ENCODE measurements at regions not wholly inside any gene's neighbourhood (a gene's known extent, or its start where the extent isn't known, plus 50 kb on each side); places are given as distances from the start of the nearest gene placed in this dataset.

- no peaks in the 10 kb centered on the region for H3K79me2 ChIP-seq (ENCODE audit: control insufficient read depth, insufficient read depth, low read length)
- intact Hi-C loops (cut with micrococcal nuclease; ENCODE audit: unreplicated experiment) = no loop called here
- ATAC-seq = no peak
Measured at GRCh38 chr4:136935871-136936270, 596.4 kb downstream of the PCDH18 start.

More at GRCh38 chr4:136935871-136936270, 596.4 kb downstream of the PCDH18 start:
- Histone ChIP-seq H3K27ac (ENCODE audit: control insufficient read depth, insufficient read depth) (no peak overlapping the region), H3K27me3 (replicated peaks in 1 of 2; ENCODE audit: control insufficient read depth in 2 of 2, insufficient read depth in 2 of 2, low read length in 1 of 2) (no peaks in the 10 kb centered on the region), H2AFZ (ENCODE audit: control insufficient read depth, low read depth, low read length) (no peak overlapping the region), H3K4me1 (ENCODE audit: control insufficient read depth, insufficient read depth, low read length) (no peaks in the 10 kb centered on the region), H3K9ac (ENCODE audit: control insufficient read depth, insufficient read depth, low read length) (no peak overlapping the region), H3K9me3 (replicated peaks; ENCODE audit: control insufficient read depth, insufficient read depth, low read length) (no peaks in the 10 kb centered on the region), H3K4me2 (ENCODE audit: control insufficient read depth, insufficient read depth) (no peak overlapping the region), H4K20me1 (ENCODE audit: control insufficient read depth, insufficient read depth) (no peaks in the 10 kb centered on the region), H3K36me3 (ENCODE audit: control insufficient read depth in 2 of 2, insufficient read depth in 2 of 2, low read length in 1 of 2) (no peaks in the 10 kb centered on the region), H3K4me3 (no peak overlapping the region)
- WGBS (ENCODE audit: insufficient coverage, insufficient replicate concordance, low lambda C conversion rate, missing lambda C conversion rate) = 2% methylated on average over 3 of the region's 3 CpGs
- DNase-seq (ENCODE audit: low read depth, low spot score) (no peak), FAIRE-seq (no peak)
- in situ Hi-C loops (cut with MboI) = no loop called here
- ChIA-PET RAD21 (ENCODE audit: unreplicated experiment) (no interaction called here), CTCF (no interaction called here), POLR2A (no interaction called here), SMC1A (ENCODE audit: uncharacterized antibody, unreplicated experiment) (no interaction called here)
- TF ChIP-seq HDAC2 (IDR thresholded peaks at IDR 0.05) (no peak), NRF1 (conservative IDR thresholded peaks at IDR 0.05; ENCODE audit: low read depth, low read length) (no peak), BACH1 (IDR thresholded peaks at IDR 0.05; ENCODE audit: borderline replicate concordance) (no peak), IKZF1 (conservative IDR thresholded peaks at IDR 0.05) (no peak), GABPA (IDR thresholded peaks at IDR 0.05; ENCODE audit: low read depth) (no peak), PRDM15 (CRISPR knock-in tag; IDR thresholded peaks at IDR 0.05) (no peak), FOXM1 (IDR thresholded peaks at IDR 0.05; ENCODE audit: low read depth, low read length) (no peak)
- no TSS peak for BruUV-seq (replicated peaks)
